ENCODE measurements at regions not wholly inside any gene's neighbourhood (a gene's known extent, or its start where the extent isn't known, plus 50 kb on each side); places are given as distances from the start of the nearest gene placed in this dataset.

DNA sequence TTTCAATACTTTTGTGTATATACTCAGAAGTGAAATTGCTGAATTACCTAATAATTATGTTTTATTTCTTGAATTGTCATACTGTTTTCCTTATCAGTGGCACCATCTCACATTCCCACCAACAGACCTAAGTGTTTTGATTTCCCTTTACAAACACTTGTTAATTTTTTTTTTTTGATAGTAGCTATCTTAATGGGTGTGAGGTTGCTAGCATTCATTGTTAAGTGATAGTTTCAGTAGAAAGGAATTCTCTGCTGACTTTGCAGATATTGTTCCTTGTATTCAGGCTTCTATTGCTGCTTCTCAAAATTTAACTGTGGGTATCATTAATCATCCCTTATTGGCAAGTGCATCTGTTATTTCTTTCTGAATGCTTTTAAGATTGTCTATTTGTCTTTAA lies 927.5 kb upstream of the SLIT2 start:
- POLR2A ChIA-PET, result no interaction called here
- in situ Hi-C loops (cut with HindIII; ENCODE audit: extremely low pct_ligation_motif_present, low pct_unique_long_range_greater_than_20kb), result no loop called here
- FAIRE-seq (no peak), ATAC-seq (no peak), DNase-seq (ENCODE audit: low spot score) (no peak)
- CTCF ChIA-PET (ENCODE audit: low intra/inter-chr PET ratio, low total read pairs), result no interaction called here
- BruUV-seq (replicated peaks), result no TSS peak
- Histone ChIP-seq H3K4me1 (ENCODE audit: insufficient read depth, low read length) (no peaks in the 10 kb centered on the region), H3K9me3 (ENCODE audit: low read length) (peaks cover 87% of the 10 kb centered on the region), H3K79me2 (ENCODE audit: insufficient read depth, low read length) (no peaks in the 10 kb centered on the region), H3K27me3 (ENCODE audit: control insufficient read depth in 1 of 2, insufficient read depth in 2 of 2, low read length in 2 of 2) (no peaks in the 10 kb centered on the region), H4K20me1 (ENCODE audit: insufficient read depth, low read length) (no peaks in the 10 kb centered on the region), H3K4me2 (ENCODE audit: low read depth, low read length) (no peak overlapping the region), H2AFZ (ENCODE audit: low read length) (no peak overlapping the region), H3K4me3 (replicated peaks in 1 of 3; ENCODE audit: insufficient read depth in 1 of 3, low read depth in 2 of 3, low read length in 3 of 3) (no peak overlapping the region), H3K36me3 (replicated peaks in 1 of 2; ENCODE audit: control insufficient read depth in 1 of 2, insufficient read depth in 2 of 2, low read length in 2 of 2) (no peaks in the 10 kb centered on the region), H3K9ac (ENCODE audit: insufficient read depth, low read depth, low read length) (no peak overlapping the region), H3K27ac (ENCODE audit: extremely low read length, insufficient read depth, low read length) (no peak overlapping the region)
- intact Hi-C loops (cut with micrococcal nuclease; ENCODE audit: unreplicated experiment), result no loop called here
- TF ChIP-seq, protein P1, sequence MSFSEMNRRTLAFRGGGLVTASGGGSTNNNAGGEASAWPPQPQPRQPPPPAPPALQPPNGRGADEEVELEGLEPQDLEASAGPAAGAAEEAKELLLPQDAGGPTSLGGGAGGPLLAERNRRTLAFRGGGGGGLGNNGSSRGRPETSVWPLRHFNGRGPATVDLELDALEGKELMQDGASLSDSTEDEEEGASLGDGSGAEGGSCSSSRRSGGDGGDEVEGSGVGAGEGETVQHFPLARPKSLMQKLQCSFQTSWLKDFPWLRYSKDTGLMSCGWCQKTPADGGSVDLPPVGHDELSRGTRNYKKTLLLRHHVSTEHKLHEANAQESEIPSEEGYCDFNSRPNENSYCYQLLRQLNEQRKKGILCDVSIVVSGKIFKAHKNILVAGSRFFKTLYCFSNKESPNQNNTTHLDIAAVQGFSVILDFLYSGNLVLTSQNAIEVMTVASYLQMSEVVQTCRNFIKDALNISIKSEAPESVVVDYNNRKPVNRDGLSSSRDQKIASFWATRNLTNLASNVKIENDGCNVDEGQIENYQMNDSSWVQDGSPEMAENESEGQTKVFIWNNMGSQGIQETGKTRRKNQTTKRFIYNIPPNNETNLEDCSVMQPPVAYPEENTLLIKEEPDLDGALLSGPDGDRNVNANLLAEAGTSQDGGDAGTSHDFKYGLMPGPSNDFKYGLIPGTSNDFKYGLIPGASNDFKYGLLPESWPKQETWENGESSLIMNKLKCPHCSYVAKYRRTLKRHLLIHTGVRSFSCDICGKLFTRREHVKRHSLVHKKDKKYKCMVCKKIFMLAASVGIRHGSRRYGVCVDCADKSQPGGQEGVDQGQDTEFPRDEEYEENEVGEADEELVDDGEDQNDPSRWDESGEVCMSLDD (CRISPR knock-in tag; IDR thresholded peaks at IDR 0.05; ENCODE audit: borderline replicate concordance), result no peak
- TF ChIP-seq ZNF234 (CRISPR knock-in tag; conservative IDR thresholded peaks at IDR 0.05), result no peak
- TF ChIP-seq, protein P2, sequence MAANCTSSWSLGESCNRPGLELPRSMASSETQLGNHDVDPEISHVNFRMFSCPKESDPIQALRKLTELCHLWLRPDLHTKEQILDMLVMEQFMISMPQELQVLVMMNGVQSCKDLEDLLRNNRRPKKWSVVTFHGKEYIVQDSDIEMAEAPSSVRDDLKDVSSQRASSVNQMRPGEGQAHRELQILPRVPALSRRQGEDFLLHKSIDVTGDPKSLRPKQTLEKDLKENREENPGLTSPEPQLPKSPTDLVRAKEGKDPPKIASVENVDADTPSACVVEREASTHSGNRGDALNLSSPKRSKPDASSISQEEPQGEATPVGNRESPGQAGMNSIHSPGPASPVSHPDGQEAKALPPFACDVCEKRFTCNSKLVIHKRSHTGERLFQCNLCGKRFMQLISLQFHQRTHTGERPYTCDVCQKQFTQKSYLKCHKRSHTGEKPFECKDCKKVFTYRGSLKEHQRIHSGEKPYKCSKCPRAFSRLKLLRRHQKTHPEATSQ (CRISPR knock-in tag; IDR thresholded peaks at IDR 0.05; ENCODE audit: borderline replicate concordance), result no peak
- no peak for TF ChIP-seq TOE1 (CRISPR knock-in tag; IDR thresholded peaks at IDR 0.05)
- no peak for TF ChIP-seq ZNF614 (CRISPR knock-in tag; IDR thresholded peaks at IDR 0.05; ENCODE audit: borderline replicate concordance)
- TF ChIP-seq ZIK1 (CRISPR knock-in tag; IDR thresholded peaks at IDR 0.05; ENCODE audit: borderline replicate concordance, low read depth), result no peak
- no peak for TF ChIP-seq POLR2AphosphoS2 (IDR thresholded peaks at IDR 0.05; ENCODE audit: low read depth, low read length)
- no peak for TF ChIP-seq FOXC1 (CRISPR knock-in tag; IDR thresholded peaks at IDR 0.05; ENCODE audit: borderline replicate concordance)
- TF ChIP-seq ZNF468 (CRISPR knock-in tag; IDR thresholded peaks at IDR 0.05), result no peak
- TF ChIP-seq MEF2D (CRISPR knock-in tag; IDR thresholded peaks at IDR 0.05), result no peak
- no peak for TF ChIP-seq NFRKB (IDR thresholded peaks at IDR 0.05)
- no peak for TF ChIP-seq TMF1 (CRISPR knock-in tag; IDR thresholded peaks at IDR 0.05; ENCODE audit: low read depth)
- peak in 1 of 2 experiments; percentile 61; a peak in 3 of 4 replicates for TF ChIP-seq MAFK (conservative IDR thresholded peaks at IDR 0.05 in 1 of 2, IDR thresholded peaks at IDR 0.05 in 1 of 2; ENCODE audit: low read length in 2 of 2)
- peak; percentile 33; the same call in 1 of the 2 replicates for TF ChIP-seq MAFF (IDR thresholded peaks at IDR 0.05; ENCODE audit: low read depth, low read length)
- TF ChIP-seq ZNF101 (CRISPR knock-in tag; IDR thresholded peaks at IDR 0.05; ENCODE audit: borderline replicate concordance, low read depth), result no peak
- no peak for TF ChIP-seq ZNF570 (CRISPR knock-in tag; IDR thresholded peaks at IDR 0.05; ENCODE audit: borderline replicate concordance)

Measured in HepG2 (cell line).